ENCODE measurements at regions not wholly inside any gene's neighbourhood (a gene's known extent, or its start where the extent isn't known, plus 50 kb on each side); places are given as distances from the start of the nearest gene placed in this dataset.

GRCh38 chr17:77600346-77600745 is 358.2 kb upstream of the TNRC6C start:
- no peak overlapping the region for H3K4me3 ChIP-seq (ENCODE audit: low read length)
- H3K79me2 ChIP-seq (ENCODE audit: control insufficient read depth, low read length): no peaks in the 10 kb centered on the region
- no peaks in the 10 kb centered on the region for H3F3A ChIP-seq (ENCODE audit: control insufficient read depth, insufficient read depth)
- H3K9me3 ChIP-seq (ENCODE audit: control insufficient read depth, insufficient read depth, low read length): no peaks in the 10 kb centered on the region
- TF ChIP-seq EZH2phosphoT487 (IDR thresholded peaks at IDR 0.05; ENCODE audit: borderline replicate concordance, low read length): no peak
- no peak for TF ChIP-seq CTCF (IDR thresholded peaks at IDR 0.05; ENCODE audit: low read depth, low read length, poor library complexity, severe bottlenecking)
- H4K20me1 ChIP-seq (ENCODE audit: control insufficient read depth, insufficient read depth, low read depth, low read length): no peaks in the 10 kb centered on the region
- H3K27me3 ChIP-seq (ENCODE audit: control insufficient read depth, low read length): no peaks in the 10 kb centered on the region; the same call in 1 of the 2 replicates
- no peaks in the 10 kb centered on the region for H3K36me3 ChIP-seq (ENCODE audit: control insufficient read depth, low read length)
- H3K4me1 ChIP-seq (ENCODE audit: control insufficient read depth, low read length): no peaks in the 10 kb centered on the region
- no peaks in the 10 kb centered on the region for H3K9me2 ChIP-seq (replicated peaks; ENCODE audit: control insufficient read depth, low read length)
- no peak overlapping the region for H3K4me2 ChIP-seq (ENCODE audit: low read length)
- H3K27ac ChIP-seq (ENCODE audit: low read depth, low read length): no peak overlapping the region

DNA sequence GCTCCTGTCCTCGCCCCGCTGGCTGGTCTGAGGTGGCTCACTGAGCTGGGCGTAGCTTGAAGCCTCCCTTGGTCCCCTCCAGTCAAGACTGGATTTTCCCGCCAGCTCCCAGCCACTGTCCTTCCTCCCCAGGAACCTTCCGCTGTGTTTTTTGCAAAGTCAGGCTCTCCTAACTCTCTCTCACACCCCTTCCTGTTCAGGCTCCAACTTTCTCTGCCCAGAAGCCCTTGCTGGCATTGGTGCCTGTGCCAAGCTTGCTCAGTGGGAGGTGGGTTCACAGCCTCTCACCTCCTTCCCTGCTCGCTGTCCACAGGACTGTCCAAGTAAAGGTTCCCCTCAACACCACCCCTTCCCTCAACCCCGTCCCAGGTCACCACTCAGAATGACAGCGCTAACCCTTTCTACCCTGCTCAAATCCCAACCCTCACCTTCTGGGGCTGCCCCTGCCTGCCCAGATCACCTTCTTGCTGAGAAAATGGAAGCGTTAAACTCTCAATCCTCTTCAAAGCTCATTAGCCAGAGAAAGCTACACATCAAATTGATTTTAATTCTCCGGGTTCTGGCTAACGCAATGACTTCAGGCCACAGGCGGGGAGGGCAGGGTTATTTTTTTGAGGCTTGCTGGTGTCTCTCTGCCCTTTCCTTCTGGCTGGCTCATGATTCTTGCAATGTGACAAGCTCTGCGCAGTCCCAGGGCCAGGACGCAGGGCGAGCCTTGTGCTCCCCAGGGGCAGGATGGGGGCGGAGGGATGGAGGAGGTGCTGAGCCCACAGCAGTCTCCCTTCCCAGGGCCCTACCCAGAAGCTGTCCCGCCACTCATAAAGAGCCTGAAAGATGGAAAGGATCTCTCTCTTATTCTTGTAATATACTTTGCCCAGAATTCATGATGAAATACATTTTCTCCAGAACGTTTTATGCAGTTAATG is 357.2 kb upstream of the TNRC6C start:
- H4K20me1 ChIP-seq (ENCODE audit: control insufficient read depth, insufficient read depth, low read depth, low read length): no peaks in the 10 kb centered on the region

DNA sequence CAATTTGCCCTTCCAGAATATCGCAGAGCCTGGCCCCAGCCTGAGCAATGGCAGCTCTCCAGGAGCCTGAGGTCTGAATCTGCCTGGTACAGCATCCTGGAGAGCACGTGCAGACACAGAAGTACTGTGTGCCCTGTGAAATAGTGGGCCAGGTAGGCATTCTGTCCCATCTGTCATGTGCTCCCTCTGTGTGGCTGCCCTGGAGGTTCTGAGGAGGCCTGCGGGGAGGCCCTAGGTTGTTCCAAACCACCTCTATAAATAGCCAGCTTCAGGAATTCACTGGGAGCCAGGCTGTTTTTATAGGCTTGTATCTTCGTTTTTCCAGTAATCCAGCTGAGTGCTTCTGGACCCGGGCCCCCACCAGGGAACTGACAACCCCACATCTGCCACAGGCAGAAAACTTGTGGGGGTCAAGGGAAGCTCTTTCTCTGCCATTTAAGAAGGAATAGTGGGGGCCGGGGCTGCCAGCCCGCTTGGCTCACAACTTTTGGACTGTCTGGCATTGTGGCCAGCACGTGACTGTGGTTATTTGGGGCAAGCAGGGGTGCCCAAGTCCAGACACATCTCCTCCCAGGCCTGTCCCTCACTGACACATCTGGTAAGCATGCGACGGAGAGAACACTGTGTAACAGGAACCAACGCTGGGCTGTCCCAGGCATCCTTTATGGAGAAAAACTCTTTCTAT is 356.3 kb upstream of the TNRC6C start:
- Histone ChIP-seq H3K27ac (ENCODE audit: low read depth, low read length) (no peak overlapping the region), H3K9me2 (replicated peaks; ENCODE audit: control insufficient read depth, low read length) (no peaks in the 10 kb centered on the region), H3K4me2 (ENCODE audit: low read length) (no peak overlapping the region), H3K36me3 (ENCODE audit: control insufficient read depth, low read length) (no peaks in the 10 kb centered on the region), H3K79me2 (ENCODE audit: control insufficient read depth, low read length) (no peaks in the 10 kb centered on the region), H3F3A (ENCODE audit: control insufficient read depth, insufficient read depth) (no peaks in the 10 kb centered on the region), H3K9me3 (ENCODE audit: control insufficient read depth, insufficient read depth, low read length) (no peaks in the 10 kb centered on the region), H3K4me3 (ENCODE audit: low read length) (no peak overlapping the region), H3K4me1 (ENCODE audit: control insufficient read depth, low read length) (no peaks in the 10 kb centered on the region), H3K27me3 (ENCODE audit: control insufficient read depth, low read length) (no peaks in the 10 kb centered on the region; the same call in 1 of the 2 replicates), H4K20me1 (ENCODE audit: control insufficient read depth, insufficient read depth, low read depth, low read length) (no peaks in the 10 kb centered on the region)
- TF ChIP-seq EZH2phosphoT487 (IDR thresholded peaks at IDR 0.05; ENCODE audit: borderline replicate concordance, low read length) (no peak), CTCF (IDR thresholded peaks at IDR 0.05; ENCODE audit: low read depth, low read length, poor library complexity, severe bottlenecking) (no peak)

More for the DNA sequence above, 357.2 kb upstream of the TNRC6C start:
- H3K9me2 ChIP-seq (replicated peaks; ENCODE audit: control insufficient read depth, low read length): no peaks in the 10 kb centered on the region
- H3K4me3 ChIP-seq (ENCODE audit: low read length): no peak overlapping the region
- no peaks in the 10 kb centered on the region; the same call in 1 of the 2 replicates for H3K27me3 ChIP-seq (ENCODE audit: control insufficient read depth, low read length)
- H3K27ac ChIP-seq (ENCODE audit: low read depth, low read length): no peak overlapping the region
- H3K79me2 ChIP-seq (ENCODE audit: control insufficient read depth, low read length): no peaks in the 10 kb centered on the region
- H3K36me3 ChIP-seq (ENCODE audit: control insufficient read depth, low read length): no peaks in the 10 kb centered on the region
- no peaks in the 10 kb centered on the region for H3K4me1 ChIP-seq (ENCODE audit: control insufficient read depth, low read length)
- H3F3A ChIP-seq (ENCODE audit: control insufficient read depth, insufficient read depth): no peaks in the 10 kb centered on the region
- TF ChIP-seq CTCF (IDR thresholded peaks at IDR 0.05; ENCODE audit: low read depth, low read length, poor library complexity, severe bottlenecking) (no peak), EZH2phosphoT487 (IDR thresholded peaks at IDR 0.05; ENCODE audit: borderline replicate concordance, low read length) (no peak)
- H3K9me3 ChIP-seq (ENCODE audit: control insufficient read depth, insufficient read depth, low read length): no peaks in the 10 kb centered on the region
- H3K4me2 ChIP-seq (ENCODE audit: low read length): no peak overlapping the region
